Hepatocyte (in vitro differentiated cells): ENCODE measurements at regions not wholly inside any gene's neighbourhood (a gene's known extent, or its start where the extent isn't known, plus 50 kb on each side); places are given as distances from the start of the nearest gene placed in this dataset.

Experiments used
- DNase-seq: peaks from one replicate; pipeline ENCODE4 v3.0.0-alpha.2; 2016; ENCODE audit warnings: low spot score
- H2AFZ ChIP-seq: fragments of 200-600 bp; sonication (generic); 2 replicates; pipeline ENCODE4 v1.6.0; 2016; ENCODE audit warnings: antibody characterized with exemption, mild to moderate bottlenecking
- H3K27ac ChIP-seq: fragments of 200-600 bp; sonication (generic); 2 replicates; pipeline ENCODE4 v1.5.1; 2016; ENCODE audit warnings: mild to moderate bottlenecking
- H3K27me3 ChIP-seq: fragments of 200-600 bp; sonication (generic); 2 replicates; pipeline ENCODE4 v1.6.1; 2016
- H3K36me3 ChIP-seq: fragments of 200-600 bp; sonication (generic); replicated peaks from 2 replicates; pipeline ENCODE4 v1.5.1; 2016; ENCODE audit warnings: low read depth; ENCODE audit not compliant: insufficient read depth
- H3K4me1 ChIP-seq: fragments of 200-600 bp; sonication (generic); 2 replicates; pipeline ENCODE4 v1.5.1; 2016; ENCODE audit warnings: mild to moderate bottlenecking, moderate library complexity; ENCODE audit not compliant: insufficient read depth
- H3K4me2 ChIP-seq: fragments of 200-600 bp; sonication (generic); 2 replicates; pipeline ENCODE4 v1.6.0; 2016
- H3K4me3 ChIP-seq: fragments of 200-600 bp; sonication (generic); 2 replicates; pipeline ENCODE4 v1.5.1; 2016; ENCODE audit warnings: mild to moderate bottlenecking
- H3K79me2 ChIP-seq: fragments of 200-600 bp; sonication (generic); 2 replicates; pipeline ENCODE4 v1.6.0; 2017; ENCODE audit warnings: mild to moderate bottlenecking
- H3K9me2 ChIP-seq: fragments of 200-600 bp; sonication (generic); replicated peaks from 2 replicates; pipeline ENCODE4 v1.6.0; 2017; ENCODE audit warnings: mild to moderate bottlenecking; ENCODE audit not compliant: insufficient read depth
- H3K9me3 ChIP-seq: fragments of 200-600 bp; sonication (generic); 2 replicates; pipeline ENCODE4 v1.5.1; 2016; ENCODE audit warnings: low read depth, mild to moderate bottlenecking
- H4K20me1 ChIP-seq: fragments of 200-600 bp; sonication (generic); 2 replicates; pipeline ENCODE4 v1.6.0; 2016; ENCODE audit warnings: mild to moderate bottlenecking; ENCODE audit not compliant: insufficient read depth, poor library complexity, severe bottlenecking
- CTCF ChIP-seq: fragments of 200-600 bp; sonication (generic); IDR thresholded peaks from 2 replicates; pipeline ENCODE4 v1.5.1; 2016; ENCODE audit warnings: antibody characterized with exemption, mild to moderate bottlenecking; ENCODE audit not compliant: poor library complexity
- EZH2 ChIP-seq: fragments of 200-600 bp; sonication (generic); IDR thresholded peaks from 2 replicates; pipeline ENCODE4 v1.6.1; 2016; ENCODE audit warnings: antibody characterized with exemption, mild to moderate bottlenecking, borderline replicate concordance
- EZH2phosphoT487 ChIP-seq: fragments of 200-600 bp; sonication (generic); IDR thresholded peaks from one replicate; pipeline ENCODE4 v1.6.1; 2018; ENCODE audit warnings: antibody characterized with exemption, mild to moderate bottlenecking, low read depth, moderate library complexity; ENCODE audit not compliant: unreplicated experiment, severe bottlenecking
- WGBS: methylation state at CpG from one replicate; pipeline ENCODE4 v1.1.6; 2016; ENCODE audit warnings: low lambda C conversion rate; ENCODE audit errors: missing lambda C conversion rate; 5-methylcytosine and 5-hydroxymethylcytosine counted together

GRCh38 chr12:58357511-58357910 is 416.1 kb downstream of the ATP23 start:
- 90% methylated on average over 2 of the region's 2 CpGs for WGBS
- no peaks in the 10 kb centered on the region for H3K9me3 ChIP-seq
- no peaks in the 10 kb centered on the region for H3K27me3 ChIP-seq
- no peak overlapping the region for H3K27ac ChIP-seq
- no peaks in the 10 kb centered on the region for H3K9me2 ChIP-seq
- H3K79me2 ChIP-seq, result no peaks in the 10 kb centered on the region
- no peak for DNase-seq
- TF ChIP-seq EZH2 (no peak), EZH2phosphoT487 (no peak), CTCF (no peak)
- no peak overlapping the region for H2AFZ ChIP-seq
- no peaks in the 10 kb centered on the region for H4K20me1 ChIP-seq
- no peak overlapping the region for H3K4me2 ChIP-seq
- no peaks in the 10 kb centered on the region for H3K36me3 ChIP-seq
- peaks cover 20% of the 10 kb centered on the region for H3K4me1 ChIP-seq
- no peak overlapping the region for H3K4me3 ChIP-seq

- DNase-seq, result no peak
- no peaks in the 10 kb centered on the region for H3K79me2 ChIP-seq
- H3K27ac ChIP-seq, result peak overlapping the region; percentile 53
- H3K36me3 ChIP-seq, result no peaks in the 10 kb centered on the region
- no peaks in the 10 kb centered on the region for H3K9me2 ChIP-seq
- H3K9me3 ChIP-seq, result no peaks in the 10 kb centered on the region
- H3K4me2 ChIP-seq, result peak overlapping the region; percentile 44
- no peak overlapping the region for H2AFZ ChIP-seq
- H3K4me1 ChIP-seq, result peaks cover 20% of the 10 kb centered on the region
- TF ChIP-seq EZH2phosphoT487, result no peak
- TF ChIP-seq CTCF, result no peak
- no peak for TF ChIP-seq EZH2
- H3K27me3 ChIP-seq, result no peaks in the 10 kb centered on the region
- WGBS, result 92% methylated on average over 3 of the region's 3 CpGs
- H3K4me3 ChIP-seq, result no peak overlapping the region
- no peaks in the 10 kb centered on the region for H4K20me1 ChIP-seq
Observed at GRCh38 chr12:58358369-58358768, 417.0 kb downstream of the ATP23 start.

DNA sequence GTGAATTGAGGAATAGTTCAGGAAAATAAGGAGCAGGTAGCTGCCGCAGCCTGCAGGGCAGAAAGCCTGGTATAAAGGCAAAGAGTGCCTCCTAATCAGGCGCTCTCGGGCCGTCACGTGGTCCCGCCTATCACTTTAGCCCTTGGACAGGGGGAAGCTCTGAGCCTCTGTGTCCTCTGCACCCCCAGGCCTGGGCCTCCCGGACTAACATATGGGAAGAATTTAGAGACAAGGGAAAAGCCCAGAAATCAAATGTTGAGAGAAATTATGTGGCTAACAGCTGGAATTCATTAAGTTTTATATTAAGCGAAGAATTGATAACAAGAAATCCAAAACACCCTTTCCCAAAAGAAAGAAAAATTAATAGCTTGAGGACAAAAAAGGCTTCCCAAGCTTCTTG is 417.7 kb downstream of the ATP23 start:
- no peaks in the 10 kb centered on the region for H4K20me1 ChIP-seq
- no peak overlapping the region for H2AFZ ChIP-seq
- H3K4me1 ChIP-seq, result peaks cover 21% of the 10 kb centered on the region
- H3K9me3 ChIP-seq, result no peaks in the 10 kb centered on the region
- no peaks in the 10 kb centered on the region for H3K36me3 ChIP-seq
- no peaks in the 10 kb centered on the region for H3K27me3 ChIP-seq
- TF ChIP-seq EZH2, result no peak
- TF ChIP-seq EZH2phosphoT487, result no peak
- no peak for TF ChIP-seq CTCF
- 59% methylated on average over 8 of the region's 8 CpGs for WGBS
- no peaks in the 10 kb centered on the region for H3K79me2 ChIP-seq
- H3K27ac ChIP-seq, result peak overlapping the region; percentile 53
- peak overlapping the region; percentile 44 for H3K4me2 ChIP-seq
- peak; percentile 35 for DNase-seq
- no peaks in the 10 kb centered on the region for H3K9me2 ChIP-seq
- H3K4me3 ChIP-seq, result no peak overlapping the region

DNA sequence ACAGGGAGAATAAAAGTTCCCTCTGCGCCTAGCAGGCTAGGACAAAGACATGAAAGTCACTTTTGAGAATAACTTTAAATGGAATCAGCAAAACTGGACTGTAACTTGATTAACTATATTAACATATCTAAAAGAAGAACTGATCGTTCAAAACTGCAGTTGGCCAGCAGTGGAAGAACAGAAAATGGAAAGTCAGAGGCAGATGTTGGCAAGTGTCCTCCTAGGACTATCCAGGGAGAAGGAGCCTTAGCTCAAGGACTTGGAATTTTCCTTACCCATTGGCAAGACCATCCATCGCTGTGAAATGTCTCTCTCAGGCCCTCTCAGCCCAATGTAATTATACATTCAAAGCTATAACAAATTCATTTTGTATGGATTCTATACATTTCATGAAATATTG is 419.7 kb downstream of the ATP23 start:
- H3K27me3 ChIP-seq, result no peaks in the 10 kb centered on the region
- H3K36me3 ChIP-seq, result no peaks in the 10 kb centered on the region
- peaks cover 27% of the 10 kb centered on the region for H3K4me1 ChIP-seq
- H3K27ac ChIP-seq, result no peak overlapping the region
- no peaks in the 10 kb centered on the region for H3K9me3 ChIP-seq
- no peaks in the 10 kb centered on the region for H3K79me2 ChIP-seq
- 97% methylated on average over 3 of the region's 3 CpGs for WGBS
- no peak overlapping the region for H2AFZ ChIP-seq
- no peaks in the 10 kb centered on the region for H4K20me1 ChIP-seq
- DNase-seq, result no peak
- no peak overlapping the region for H3K4me3 ChIP-seq
- TF ChIP-seq CTCF (no peak), EZH2 (no peak), EZH2phosphoT487 (no peak)
- H3K4me2 ChIP-seq, result no peak overlapping the region
- no peaks in the 10 kb centered on the region for H3K9me2 ChIP-seq
